ENCODE measurements at regions not wholly inside any gene's neighbourhood (a gene's known extent, or its start where the extent isn't known, plus 50 kb on each side); places are given as distances from the start of the nearest gene placed in this dataset.
"Not testable (repeated sequence)": the region's sequence is repeated elsewhere in the genome, so short reads cannot be mapped to it uniquely, and the experiment has no call there.

GRCh38 chr2:9722451-9722850 lies 91.7 kb upstream of the YWHAQ start:
- Histone ChIP-seq H3K4me1 (no peaks in the 10 kb centered on the region), H3K9me3 (no peaks in the 10 kb centered on the region), H3K27me3 (no peaks in the 10 kb centered on the region), H3K27ac (no peak overlapping the region), H3K36me3 (no peaks in the 10 kb centered on the region), H3K4me3 (no peak overlapping the region)
- no peak for DNase-seq
- TF ChIP-seq CTCF (IDR thresholded peaks at IDR 0.05), result no peak
- TF ChIP-seq POLR2A (IDR thresholded peaks at IDR 0.05), result no peak
- intact Hi-C loops (cut with DNase I; ENCODE audit: low total_unique reads), result no loop called here

- Histone ChIP-seq H3K36me3 (no peaks in the 10 kb centered on the region), H3K9me3 (no peaks in the 10 kb centered on the region), H3K4me3 (no peak overlapping the region), H3K4me1 (no peaks in the 10 kb centered on the region), H3K27me3 (no peaks in the 10 kb centered on the region), H3K27ac (no peak overlapping the region)
- DNase-seq, result no peak
- TF ChIP-seq CTCF (IDR thresholded peaks at IDR 0.05), result no peak
- no peak for TF ChIP-seq POLR2A (IDR thresholded peaks at IDR 0.05)
- intact Hi-C loops (cut with DNase I; ENCODE audit: low total_unique reads), result no loop called here
Observed at GRCh38 chr2:9724565-9724964, 93.8 kb upstream of the YWHAQ start.

- TF ChIP-seq CTCF (IDR thresholded peaks at IDR 0.05) (no peak), POLR2A (IDR thresholded peaks at IDR 0.05) (no peak)
- Histone ChIP-seq H3K4me1 (no peaks in the 10 kb centered on the region), H3K27me3 (no peaks in the 10 kb centered on the region), H3K4me3 (no peak overlapping the region), H3K36me3 (no peaks in the 10 kb centered on the region), H3K9me3 (no peaks in the 10 kb centered on the region), H3K27ac (no peak overlapping the region)
- intact Hi-C loops (cut with DNase I; ENCODE audit: low total_unique reads), result no loop called here
- no peak for DNase-seq
Observed at GRCh38 chr2:9725106-9725505, 94.3 kb upstream of the YWHAQ start.

GRCh38 chr2:9726016-9726415 lies 95.2 kb upstream of the YWHAQ start:
- H3K4me1 ChIP-seq; intact Hi-C loops (cut with DNase I; ENCODE audit: low total_unique reads); H3K9me3 ChIP-seq; DNase-seq; H3K27me3 ChIP-seq; H3K4me3 ChIP-seq; H3K36me3 ChIP-seq; H3K27ac ChIP-seq: not testable (repeated sequence)

- H3K4me1 ChIP-seq; H3K36me3 ChIP-seq; H3K27ac ChIP-seq; H3K4me3 ChIP-seq; DNase-seq; H3K27me3 ChIP-seq; H3K9me3 ChIP-seq; intact Hi-C loops (cut with DNase I; ENCODE audit: low total_unique reads): not testable (repeated sequence)
Observed at GRCh38 chr2:9730523-9730922, 99.7 kb upstream of the YWHAQ start.

- Histone ChIP-seq H3K27me3 (no peaks in the 10 kb centered on the region), H3K4me3 (no peak overlapping the region), H3K27ac (no peak overlapping the region), H3K36me3 (no peaks in the 10 kb centered on the region), H3K9me3 (no peaks in the 10 kb centered on the region), H3K4me1 (no peaks in the 10 kb centered on the region)
- no peak for TF ChIP-seq POLR2A (IDR thresholded peaks at IDR 0.05)
- no peak for TF ChIP-seq CTCF (IDR thresholded peaks at IDR 0.05)
- DNase-seq, result no peak
- intact Hi-C loops (cut with DNase I; ENCODE audit: low total_unique reads), result no loop called here
Observed at GRCh38 chr2:9732824-9733223, 102.0 kb upstream of the YWHAQ start.
